ENCODE measurements at regions not wholly inside any gene's neighbourhood (a gene's known extent, or its start where the extent isn't known, plus 50 kb on each side); places are given as distances from the start of the nearest gene placed in this dataset.

GRCh38 chrX:149207518-149207917 lies 297.6 kb downstream of the IDS start:
- TF ChIP-seq TCF12 (IDR thresholded peaks at IDR 0.05; ENCODE audit: low read depth) (no peak), USF1 (IDR thresholded peaks at IDR 0.05) (no peak), EP300 (IDR thresholded peaks at IDR 0.05; ENCODE audit: borderline replicate concordance) (no peak), REST (IDR thresholded peaks at IDR 0.05; ENCODE audit: low read depth) (no peak), MAX (IDR thresholded peaks at IDR 0.05) (no peak)

All from Ishikawa (cell line).